MCF 10A (cell line): ENCODE measurements at regions not wholly inside any gene's neighbourhood (a gene's known extent, or its start where the extent isn't known, plus 50 kb on each side); places are given as distances from the start of the nearest gene placed in this dataset.
"Not testable (repeated sequence)": the region's sequence is repeated elsewhere in the genome, so short reads cannot be mapped to it uniquely, and the experiment has no call there.

Experiments
- BruUV-seq: library from RNA; stranded (reverse); fragments of 400-500 nt; replicated peaks from 2 replicates; lab custom pipeline; 2021; lab: Mats Ljungman, UMichigan
- CTCF ChIA-PET: fragments of 300-600 bp; sonication (Branson Sonifier 250); formaldehyde crosslinking; extraction: SDS; loops from one replicate; lab custom pipeline; 2021; ENCODE audit warnings: antibody characterized with exemption, inconsistent platforms; lab: Yijun Ruan, JAX
- POLR2A ChIA-PET: fragments of 300-600, 350-650 bp; sonication (Branson Sonifier 250); formaldehyde crosslinking; extraction: SDS; loops from one replicate; lab custom pipeline; 2020; ENCODE audit warnings: antibody characterized with exemption, inconsistent platforms; lab: Yijun Ruan, JAX
- DNase-seq: peaks from one replicate; pipeline ENCODE4 v3.0.0-alpha.2; 2018; ENCODE audit not compliant: unreplicated experiment
- H3K27ac Mint-ChIP-seq: one replicate; pipeline ENCODE4 v1.8.0; 2022; ENCODE audit warnings: mild to moderate bottlenecking, low read depth, mixed read lengths; ENCODE audit not compliant: unreplicated experiment
- H3K27me3 Mint-ChIP-seq: one replicate; pipeline ENCODE4 v1.8.0; 2022; ENCODE audit warnings: mixed read lengths; ENCODE audit not compliant: insufficient read depth, unreplicated experiment
- H3K36me3 Mint-ChIP-seq: one replicate; pipeline ENCODE4 v1.8.0; 2022; ENCODE audit warnings: mild to moderate bottlenecking, moderate library complexity, mixed read lengths; ENCODE audit not compliant: insufficient read depth, unreplicated experiment
- H3K4me1 Mint-ChIP-seq: one replicate; pipeline ENCODE4 v1.8.0; 2022; ENCODE audit warnings: mixed read lengths; ENCODE audit not compliant: insufficient read depth, unreplicated experiment
- H3K4me3 Mint-ChIP-seq: one replicate; pipeline ENCODE4 v1.8.0; 2022; ENCODE audit warnings: mild to moderate bottlenecking, moderate library complexity, mixed read lengths; ENCODE audit not compliant: unreplicated experiment
- H3K9me3 Mint-ChIP-seq: one replicate; pipeline ENCODE4 v1.8.0; 2022; ENCODE audit warnings: mixed read lengths; ENCODE audit not compliant: unreplicated experiment
- CTCF ChIP-seq: fragments of 200-600 bp; IDR thresholded peaks from one replicate; pipeline ENCODE4 v1.8.0; 2022; ENCODE audit warnings: antibody characterized with exemption, mild to moderate bottlenecking; ENCODE audit not compliant: unreplicated experiment
- intact Hi-C: fragments of 100-400 bp; cut with micrococcal nuclease; formaldehyde crosslinking; loops from 2 replicates; pipeline ENCODE4 v1.14.1; 2022

DNA sequence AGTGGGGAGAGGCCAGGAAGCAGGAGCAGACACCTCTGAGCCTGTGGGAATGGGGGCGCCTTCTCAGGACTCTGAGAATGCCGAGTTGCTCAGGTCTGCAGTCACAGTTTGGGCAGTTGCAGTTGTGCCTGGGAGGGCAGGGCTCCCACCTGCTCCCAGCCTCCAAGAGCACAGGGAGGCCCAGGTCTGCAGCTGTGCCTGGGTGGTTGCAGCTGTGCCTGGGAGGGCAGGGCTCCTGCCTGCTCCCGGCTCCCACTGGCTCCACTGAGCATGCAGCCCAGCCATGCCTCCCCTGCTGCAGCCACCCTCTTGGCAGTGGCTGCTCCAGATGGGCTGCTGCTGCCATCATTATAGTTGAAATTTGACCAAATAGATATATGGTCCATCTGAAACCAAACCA, 1062.8 kb upstream of the ACO1 start:
- DNase-seq: no peak
- BruUV-seq: no TSS peak
- ChIA-PET CTCF (interaction anchor here (0.8 kb wide), 1 partner anchor 1181 kb away, joined by 3 read pairs; no protein-coding TSS in a partner anchor), POLR2A (interaction anchor here (0.6 kb wide), 1 partner anchor 49 kb away, joined by 5 read pairs; no protein-coding TSS in a partner anchor)
- intact Hi-C loops: no loop called here
- no peaks in the 10 kb centered on the region for H3K9me3 Mint-ChIP-seq
- TF ChIP-seq CTCF: no peak
- H3K4me3 Mint-ChIP-seq: no peak overlapping the region
- no peaks in the 10 kb centered on the region for H3K36me3 Mint-ChIP-seq
- no peak overlapping the region for H3K27ac Mint-ChIP-seq
- H3K4me1 Mint-ChIP-seq: peaks cover 6% of the 10 kb centered on the region
- H3K27me3 Mint-ChIP-seq: no peaks in the 10 kb centered on the region

DNA sequence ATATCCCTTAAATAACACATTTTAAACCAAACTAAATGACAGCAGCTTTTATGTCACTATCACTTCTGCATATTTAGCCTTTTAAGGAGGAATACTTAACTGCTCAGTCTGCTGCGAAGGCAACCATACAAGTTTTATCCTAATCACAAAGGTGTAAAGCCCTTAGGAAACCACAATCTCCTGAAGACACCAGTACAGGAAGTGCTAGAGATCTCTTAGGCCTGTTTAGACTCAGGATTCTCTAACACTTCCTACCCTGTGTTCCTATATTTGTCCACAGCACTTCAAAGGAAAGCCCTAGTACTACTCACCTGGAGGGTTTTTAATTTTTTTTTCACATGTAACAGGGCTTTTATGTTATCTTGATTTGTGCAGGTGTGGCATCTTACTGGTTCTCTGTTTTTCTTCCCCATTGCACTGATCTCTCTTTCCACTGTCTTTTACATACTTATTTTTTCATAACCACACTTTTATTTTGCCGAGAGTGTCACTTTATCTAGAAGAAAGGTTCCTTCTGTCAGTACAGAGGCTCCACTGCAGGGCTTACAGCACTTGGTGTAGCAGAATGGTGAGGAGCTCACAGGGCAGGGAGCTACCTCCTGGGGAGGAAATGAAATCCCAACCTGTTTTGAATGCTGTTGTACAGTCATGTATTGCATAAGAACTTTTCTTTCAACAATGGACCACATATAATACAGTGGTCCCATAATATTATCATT, 1060.6 kb upstream of the ACO1 start:
- H3K4me3 Mint-ChIP-seq: no peak overlapping the region
- no peak overlapping the region for H3K27ac Mint-ChIP-seq
- DNase-seq: no peak
- H3K27me3 Mint-ChIP-seq: no peaks in the 10 kb centered on the region
- no peak for TF ChIP-seq CTCF
- no TSS peak for BruUV-seq
- intact Hi-C loops: no loop called here
- H3K36me3 Mint-ChIP-seq: no peaks in the 10 kb centered on the region
- CTCF ChIA-PET: no interaction called here
- no peaks in the 10 kb centered on the region for H3K9me3 Mint-ChIP-seq
- peaks cover 6% of the 10 kb centered on the region for H3K4me1 Mint-ChIP-seq
- POLR2A ChIA-PET: interaction anchor here (1.0 kb wide), 1 partner anchor 70 kb away, joined by 3 read pairs; no protein-coding TSS in a partner anchor

GRCh38 chr9:31325778-31326177, 1058.7 kb upstream of the ACO1 start:
- no peak for TF ChIP-seq CTCF
- ChIA-PET POLR2A (no interaction called here), CTCF (no interaction called here)
- Mint-ChIP-seq H3K36me3 (no peaks in the 10 kb centered on the region), H3K9me3 (no peaks in the 10 kb centered on the region), H3K27me3 (no peaks in the 10 kb centered on the region), H3K4me3 (no peak overlapping the region), H3K4me1 (peaks cover 6% of the 10 kb centered on the region), H3K27ac (no peak overlapping the region)
- BruUV-seq: no TSS peak
- no peak for DNase-seq
- intact Hi-C loops: no loop called here

GRCh38 chr9:31326883-31327282, 1057.6 kb upstream of the ACO1 start:
- H3K4me1 Mint-ChIP-seq, H3K36me3 Mint-ChIP-seq, POLR2A ChIA-PET, H3K27ac Mint-ChIP-seq, H3K9me3 Mint-ChIP-seq, intact Hi-C loops, CTCF ChIA-PET, BruUV-seq, DNase-seq, H3K27me3 Mint-ChIP-seq, H3K4me3 Mint-ChIP-seq: not testable (repeated sequence)
